ENCODE measurements at regions not wholly inside any gene's neighbourhood (a gene's known extent, or its start where the extent isn't known, plus 50 kb on each side); places are given as distances from the start of the nearest gene placed in this dataset.

DNA sequence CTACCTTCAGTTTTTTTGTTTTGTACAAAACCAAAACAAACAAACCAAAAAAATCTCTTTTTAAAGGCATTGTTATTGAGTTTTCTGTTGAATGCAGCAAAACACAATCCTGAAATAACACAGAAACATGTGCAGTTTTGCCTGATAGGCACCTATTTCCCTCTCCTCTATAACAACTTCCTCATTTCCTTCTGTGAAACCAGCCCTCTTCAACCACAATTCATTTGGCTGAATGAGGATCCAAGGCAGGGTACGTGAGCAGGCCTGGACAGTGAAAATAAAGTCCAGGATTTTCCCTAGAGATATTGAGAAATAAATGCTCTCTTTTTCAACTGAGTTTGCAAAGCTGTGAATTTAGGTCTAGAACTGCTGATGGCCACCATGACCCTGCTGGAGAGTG, 134.8 kb upstream of the LARP1 start:
- H3K27me3 ChIP-seq (ENCODE audit: insufficient read depth, low read length) = no peaks in the 10 kb centered on the region
- no peak overlapping the region for H3K4me2 ChIP-seq (ENCODE audit: low read length)
- no peaks in the 10 kb centered on the region for H3K79me2 ChIP-seq (ENCODE audit: insufficient read depth, low read length)
- H3K9me2 ChIP-seq (ENCODE audit: insufficient read depth) = no peaks in the 10 kb centered on the region
- intact Hi-C loops (cut with micrococcal nuclease) = no loop called here
- no peaks in the 10 kb centered on the region for H3K36me3 ChIP-seq (ENCODE audit: control insufficient read depth in 1 of 2, insufficient read depth in 2 of 2, low read length in 2 of 2)
- ATAC-seq (no peak), DNase-seq (ENCODE audit: low read depth, low spot score) (no peak)
- H3K27ac ChIP-seq (ENCODE audit: low read depth, low read length) = no peak overlapping the region
- ChIA-PET RAD21 (ENCODE audit: low non-redundant PET in 1 of 2, low total read pairs in 2 of 2, uncharacterized antibody in 2 of 2, unreplicated experiment in 2 of 2) (no interaction called here), CTCF (no interaction called here), POLR2A (interaction anchor here (1.5 kb wide), 1 partner anchor 10 kb away, joined by 3 read pairs; no protein-coding TSS in a partner anchor)
- H3K9me3 ChIP-seq (ENCODE audit: control insufficient read depth in 1 of 2, insufficient read depth in 1 of 2, low read depth in 1 of 2, low read length in 2 of 2) = no peaks in the 10 kb centered on the region
- no peaks in the 10 kb centered on the region for H4K20me1 ChIP-seq (ENCODE audit: insufficient read depth)
- no peaks in the 10 kb centered on the region for H3K4me1 ChIP-seq (ENCODE audit: control insufficient read depth in 1 of 2, insufficient read depth in 2 of 2, low read length in 2 of 2)
- H2AFZ ChIP-seq (ENCODE audit: low read depth, low read length, poor library complexity, severe bottlenecking) = no peak overlapping the region
- no peak overlapping the region for H3K4me3 ChIP-seq (replicated peaks in 1 of 2; ENCODE audit: low read depth in 1 of 2, low read length in 2 of 2)
- H3K9ac ChIP-seq (ENCODE audit: low read length) = no peak overlapping the region
- TF ChIP-seq CEBPB (IDR thresholded peaks at IDR 0.05; ENCODE audit: low read depth) = no peak
- TF ChIP-seq EZH2phosphoT487 (IDR thresholded peaks at IDR 0.05; ENCODE audit: borderline replicate concordance) = no peak
- TF ChIP-seq SRF (IDR thresholded peaks at IDR 0.05; ENCODE audit: low read depth) = no peak
- no TSS peak for BruUV-seq (replicated peaks)

DNA sequence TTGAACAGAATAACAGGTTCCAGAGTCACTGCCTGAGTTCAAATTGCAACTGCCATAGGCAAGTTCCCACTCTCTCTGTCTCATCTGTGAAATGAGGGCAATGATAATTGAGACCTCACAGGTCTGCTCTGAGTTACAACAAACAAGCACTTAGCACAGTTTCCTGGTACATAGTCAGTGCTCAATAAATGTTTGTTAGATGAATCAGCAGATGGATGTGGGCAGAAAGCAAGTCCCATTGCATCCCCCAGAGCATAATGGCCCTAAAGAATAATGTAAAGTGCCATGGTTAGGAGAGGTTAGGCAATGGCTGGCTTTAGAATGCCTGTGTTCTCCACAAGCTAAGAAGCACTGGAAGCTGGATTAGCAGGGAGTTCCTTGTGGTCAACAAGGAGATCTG, 136.5 kb upstream of the LARP1 start:
- no peak overlapping the region for H3K9ac ChIP-seq (ENCODE audit: low read length)
- no peak for DNase-seq (ENCODE audit: low read depth, low spot score)

More for the DNA sequence above, 136.5 kb upstream of the LARP1 start:
- CTCF ChIA-PET = no interaction called here
- H3K27ac ChIP-seq (ENCODE audit: low read depth, low read length) = no peak overlapping the region
- H2AFZ ChIP-seq (ENCODE audit: low read depth, low read length, poor library complexity, severe bottlenecking) = no peak overlapping the region
- H3K4me3 ChIP-seq (replicated peaks in 1 of 2; ENCODE audit: low read depth in 1 of 2, low read length in 2 of 2) = no peak overlapping the region
- H3K4me2 ChIP-seq (ENCODE audit: low read length) = no peak overlapping the region
- no peaks in the 10 kb centered on the region for H3K9me3 ChIP-seq (ENCODE audit: control insufficient read depth in 1 of 2, insufficient read depth in 1 of 2, low read depth in 1 of 2, low read length in 2 of 2)
- H4K20me1 ChIP-seq (ENCODE audit: insufficient read depth) = no peaks in the 10 kb centered on the region
- no peaks in the 10 kb centered on the region for H3K4me1 ChIP-seq (ENCODE audit: control insufficient read depth in 1 of 2, insufficient read depth in 2 of 2, low read length in 2 of 2)
- no peaks in the 10 kb centered on the region for H3K36me3 ChIP-seq (ENCODE audit: control insufficient read depth in 1 of 2, insufficient read depth in 2 of 2, low read length in 2 of 2)
- TF ChIP-seq POLR2AphosphoS5 (IDR thresholded peaks at IDR 0.05; ENCODE audit: low read depth, low read length) = no peak
- TF ChIP-seq EGR1 (IDR thresholded peaks at IDR 0.05; ENCODE audit: low read depth) = no peak
- no peak for TF ChIP-seq RAD21 (IDR thresholded peaks at IDR 0.05; ENCODE audit: low read depth)
- TF ChIP-seq, protein P1, sequence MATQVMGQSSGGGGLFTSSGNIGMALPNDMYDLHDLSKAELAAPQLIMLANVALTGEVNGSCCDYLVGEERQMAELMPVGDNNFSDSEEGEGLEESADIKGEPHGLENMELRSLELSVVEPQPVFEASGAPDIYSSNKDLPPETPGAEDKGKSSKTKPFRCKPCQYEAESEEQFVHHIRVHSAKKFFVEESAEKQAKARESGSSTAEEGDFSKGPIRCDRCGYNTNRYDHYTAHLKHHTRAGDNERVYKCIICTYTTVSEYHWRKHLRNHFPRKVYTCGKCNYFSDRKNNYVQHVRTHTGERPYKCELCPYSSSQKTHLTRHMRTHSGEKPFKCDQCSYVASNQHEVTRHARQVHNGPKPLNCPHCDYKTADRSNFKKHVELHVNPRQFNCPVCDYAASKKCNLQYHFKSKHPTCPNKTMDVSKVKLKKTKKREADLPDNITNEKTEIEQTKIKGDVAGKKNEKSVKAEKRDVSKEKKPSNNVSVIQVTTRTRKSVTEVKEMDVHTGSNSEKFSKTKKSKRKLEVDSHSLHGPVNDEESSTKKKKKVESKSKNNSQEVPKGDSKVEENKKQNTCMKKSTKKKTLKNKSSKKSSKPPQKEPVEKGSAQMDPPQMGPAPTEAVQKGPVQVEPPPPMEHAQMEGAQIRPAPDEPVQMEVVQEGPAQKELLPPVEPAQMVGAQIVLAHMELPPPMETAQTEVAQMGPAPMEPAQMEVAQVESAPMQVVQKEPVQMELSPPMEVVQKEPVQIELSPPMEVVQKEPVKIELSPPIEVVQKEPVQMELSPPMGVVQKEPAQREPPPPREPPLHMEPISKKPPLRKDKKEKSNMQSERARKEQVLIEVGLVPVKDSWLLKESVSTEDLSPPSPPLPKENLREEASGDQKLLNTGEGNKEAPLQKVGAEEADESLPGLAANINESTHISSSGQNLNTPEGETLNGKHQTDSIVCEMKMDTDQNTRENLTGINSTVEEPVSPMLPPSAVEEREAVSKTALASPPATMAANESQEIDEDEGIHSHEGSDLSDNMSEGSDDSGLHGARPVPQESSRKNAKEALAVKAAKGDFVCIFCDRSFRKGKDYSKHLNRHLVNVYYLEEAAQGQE (IDR thresholded peaks at IDR 0.05; ENCODE audit: low read depth) = no peak
- no peak for TF ChIP-seq CBX3 (IDR thresholded peaks at IDR 0.05; ENCODE audit: low read depth)
- no peak for TF ChIP-seq SP1 (IDR thresholded peaks at IDR 0.05; ENCODE audit: low read depth)
- TF ChIP-seq, protein P2, sequence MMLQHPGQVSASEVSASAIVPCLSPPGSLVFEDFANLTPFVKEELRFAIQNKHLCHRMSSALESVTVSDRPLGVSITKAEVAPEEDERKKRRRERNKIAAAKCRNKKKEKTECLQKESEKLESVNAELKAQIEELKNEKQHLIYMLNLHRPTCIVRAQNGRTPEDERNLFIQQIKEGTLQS (IDR thresholded peaks at IDR 0.05) = no peak
- TF ChIP-seq ELF1 (IDR thresholded peaks at IDR 0.05; ENCODE audit: borderline replicate concordance, low read depth) = no peak
- TF ChIP-seq CTCF (IDR thresholded peaks at IDR 0.05 in 2 of 3, conservative IDR thresholded peaks at IDR 0.05 in 1 of 3; ENCODE audit: borderline replicate concordance in 1 of 3, insufficient read depth in 1 of 3, low read depth in 2 of 3, low read length in 2 of 3) = no peak
- no peak for TF ChIP-seq TCF7L2 (IDR thresholded peaks at IDR 0.05; ENCODE audit: borderline replicate concordance, extremely low read depth, insufficient read depth, insufficient read length)
- TF ChIP-seq SRF (IDR thresholded peaks at IDR 0.05; ENCODE audit: low read depth) = no peak
- RAD21 ChIA-PET (ENCODE audit: low non-redundant PET in 1 of 2, low total read pairs in 2 of 2, uncharacterized antibody in 2 of 2, unreplicated experiment in 2 of 2) = interaction anchor here in 1 of 2 experiments (0.6 kb wide), 1 partner anchor 64 kb away, joined by 3 read pairs; no protein-coding TSS in a partner anchor
- H3K27me3 ChIP-seq (ENCODE audit: insufficient read depth, low read length) = no peaks in the 10 kb centered on the region
- ATAC-seq = no peak
- BruUV-seq (replicated peaks) = no TSS peak
- POLR2A ChIA-PET = no interaction called here
- H3K9me2 ChIP-seq (ENCODE audit: insufficient read depth) = no peaks in the 10 kb centered on the region
- intact Hi-C loops (cut with micrococcal nuclease) = no loop called here
- no peaks in the 10 kb centered on the region for H3K79me2 ChIP-seq (ENCODE audit: insufficient read depth, low read length)
